GM06990 (cell line): ENCODE measurements at regions not wholly inside any gene's neighbourhood (a gene's known extent, or its start where the extent isn't known, plus 50 kb on each side); places are given as distances from the start of the nearest gene placed in this dataset.

Source experiments
- DNase-seq: peaks from one replicate; pipeline ENCODE4 v3.0.0-alpha.2; 2011; ENCODE audit not compliant: insufficient read length; ENCODE audit errors: extremely low read depth
- H3K27me3 ChIP-seq: replicated peaks from 2 replicates; pipeline ENCODE4 v1.6.0; 2011; ENCODE audit warnings: low read length; ENCODE audit not compliant: control insufficient read depth, insufficient read depth
- H3K36me3 ChIP-seq: 2 replicates; pipeline ENCODE4 v1.5.1; 2011; ENCODE audit warnings: low read length; ENCODE audit not compliant: control insufficient read depth, insufficient read depth
- H3K4me3 ChIP-seq: replicated peaks from 2 replicates; pipeline ENCODE4 v1.5.1; 2011; ENCODE audit warnings: low read depth, mild to moderate bottlenecking, control low read depth, low read length
- CTCF ChIP-seq: IDR thresholded peaks from 2 replicates; pipeline ENCODE4 v1.5.1; 2011; ENCODE audit warnings: low read length, control low read depth, mild to moderate bottlenecking, inconsistent platforms; ENCODE audit not compliant: insufficient read depth, poor library complexity, severe bottlenecking

DNA sequence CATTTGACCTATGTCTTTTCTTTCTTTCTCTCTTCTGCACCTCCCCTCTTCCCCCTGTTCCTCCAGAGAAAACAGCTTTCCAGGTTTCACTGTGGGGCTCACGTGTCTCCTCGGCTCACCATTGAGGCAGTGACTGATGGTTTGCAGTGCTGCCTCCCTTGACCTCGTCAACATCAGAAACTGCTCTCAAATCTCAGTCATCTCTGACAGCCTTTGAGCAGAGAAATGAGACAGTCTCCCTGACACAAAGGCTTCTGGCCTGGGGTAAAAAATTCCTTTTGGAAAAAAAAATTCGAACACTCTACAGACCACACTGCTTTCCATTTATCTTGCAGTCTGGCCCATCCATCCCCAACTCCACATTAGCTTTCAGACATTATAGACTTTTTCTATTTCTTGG lies 450.0 kb downstream of the TFAP2B start:
- no peak overlapping the region for H3K4me3 ChIP-seq
- no peak for TF ChIP-seq CTCF
- H3K36me3 ChIP-seq, result no peaks in the 10 kb centered on the region
- no peaks in the 10 kb centered on the region for H3K27me3 ChIP-seq
- DNase-seq, result no peak

DNA sequence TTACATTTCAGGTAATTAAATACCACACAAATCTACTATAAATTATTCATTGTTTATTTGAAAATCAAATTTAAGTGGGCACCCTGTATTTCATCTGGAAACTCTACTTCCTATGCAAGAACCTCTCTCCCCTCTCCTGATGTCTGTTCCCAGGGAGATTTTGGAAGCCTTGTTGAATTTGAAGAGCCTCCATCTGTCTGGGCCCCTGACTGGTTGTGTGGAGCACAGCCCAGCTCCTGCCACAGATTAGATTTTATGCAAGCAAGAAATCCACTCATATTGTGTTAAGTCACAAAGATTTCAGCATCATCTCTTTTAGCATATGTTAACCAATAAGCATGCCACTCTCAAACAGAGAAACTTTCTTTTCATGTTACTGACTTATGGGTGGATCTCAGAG lies 451.2 kb downstream of the TFAP2B start:
- Histone ChIP-seq H3K4me3 (no peak overlapping the region), H3K36me3 (no peaks in the 10 kb centered on the region), H3K27me3 (no peaks in the 10 kb centered on the region)
- TF ChIP-seq CTCF, result no peak
- DNase-seq, result no peak

DNA sequence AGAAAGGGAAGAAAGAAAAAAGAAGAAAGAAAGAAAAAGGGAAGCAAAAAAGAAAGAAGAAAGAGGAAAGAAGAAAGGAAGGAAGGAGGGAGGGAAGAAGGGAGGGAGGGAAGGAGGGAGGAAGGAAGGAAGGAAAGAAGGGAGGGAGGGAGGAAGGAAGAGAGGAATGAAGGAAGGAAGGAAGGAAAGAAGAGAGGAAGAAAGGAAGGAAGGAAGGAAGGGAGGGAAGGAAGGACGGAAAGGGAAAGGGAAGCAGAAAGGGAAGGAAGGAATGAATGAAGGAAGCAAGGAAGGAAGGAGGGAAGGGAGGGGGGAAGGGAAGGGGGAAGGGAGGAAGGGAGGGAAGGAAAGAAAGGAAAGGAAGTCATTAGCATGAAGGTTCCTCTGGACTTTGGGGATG lies 452.9 kb downstream of the TFAP2B start:
- H3K36me3 ChIP-seq, result no peaks in the 10 kb centered on the region
- H3K27me3 ChIP-seq, result no peaks in the 10 kb centered on the region
- TF ChIP-seq CTCF, result no peak
- H3K4me3 ChIP-seq, result no peak overlapping the region
- DNase-seq, result no peak

- H3K27me3 ChIP-seq, result no peaks in the 10 kb centered on the region
- no peak overlapping the region for H3K4me3 ChIP-seq
- no peak for DNase-seq
- no peaks in the 10 kb centered on the region for H3K36me3 ChIP-seq
- no peak for TF ChIP-seq CTCF
Observed at GRCh38 chr6:51273228-51273961, 454.7 kb downstream of the TFAP2B start.

DNA sequence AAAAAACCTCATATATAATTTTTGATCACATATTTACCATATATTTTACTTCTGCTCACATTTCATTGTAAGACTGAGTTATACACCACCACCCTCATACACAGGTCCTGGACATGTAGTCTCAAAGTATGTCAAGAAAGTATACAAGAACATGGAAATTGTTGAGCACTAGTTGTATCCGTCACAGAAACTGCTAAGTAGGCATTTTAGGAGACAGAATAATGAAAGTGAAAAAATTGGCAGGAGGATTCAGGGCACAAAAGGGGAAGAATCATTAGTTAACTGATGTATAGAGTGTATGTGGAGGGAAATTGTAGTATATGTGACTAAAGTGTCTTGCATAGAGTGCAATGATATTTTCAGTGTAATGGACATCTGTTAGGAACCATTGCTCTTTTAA lies 458.8 kb downstream of the TFAP2B start:
- no peak for DNase-seq

More for the DNA sequence above, 458.8 kb downstream of the TFAP2B start:
- Histone ChIP-seq H3K4me3 (no peak overlapping the region), H3K27me3 (no peaks in the 10 kb centered on the region), H3K36me3 (no peaks in the 10 kb centered on the region)
- TF ChIP-seq CTCF, result no peak
